ENCODE measurements at regions not wholly inside any gene's neighbourhood (a gene's known extent, or its start where the extent isn't known, plus 50 kb on each side); places are given as distances from the start of the nearest gene placed in this dataset.
A peak's percentile ranks its signal among the peaks of the same experiment; 100 is the strongest.

DNA sequence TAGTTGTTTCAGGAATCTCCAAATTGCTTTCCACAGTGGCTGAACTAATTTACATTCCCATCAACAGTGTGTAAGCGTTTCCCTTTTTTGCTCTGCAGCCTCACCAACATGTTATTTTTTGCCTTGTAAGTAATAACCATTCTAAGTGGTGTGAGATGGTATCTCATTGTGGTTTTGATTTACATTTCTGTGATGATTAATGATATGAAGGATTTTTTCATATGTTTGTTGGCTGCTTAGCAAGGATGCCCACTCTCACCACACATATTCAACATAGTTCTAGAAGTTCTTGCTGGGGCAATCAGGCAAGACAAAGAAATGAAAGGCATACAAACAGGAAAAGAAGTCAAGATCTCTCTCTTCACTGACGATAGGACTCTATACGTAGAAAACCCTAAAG is 472.4 kb downstream of the ZNF674 start:
- H3K4me1 ChIP-seq: no peaks in the 10 kb centered on the region
- no peaks in the 10 kb centered on the region for H3K36me3 ChIP-seq
- ATAC-seq (ENCODE audit: low FRiP score in 2 of 2) (no peak), DNase-seq (no peak)
- TF ChIP-seq POLR2AphosphoS5 (IDR thresholded peaks at IDR 0.05) (no peak), POLR2A (IDR thresholded peaks at IDR 0.05) (no peak), EP300 (IDR thresholded peaks at IDR 0.05) (no peak)
- TF ChIP-seq, protein P1, sequence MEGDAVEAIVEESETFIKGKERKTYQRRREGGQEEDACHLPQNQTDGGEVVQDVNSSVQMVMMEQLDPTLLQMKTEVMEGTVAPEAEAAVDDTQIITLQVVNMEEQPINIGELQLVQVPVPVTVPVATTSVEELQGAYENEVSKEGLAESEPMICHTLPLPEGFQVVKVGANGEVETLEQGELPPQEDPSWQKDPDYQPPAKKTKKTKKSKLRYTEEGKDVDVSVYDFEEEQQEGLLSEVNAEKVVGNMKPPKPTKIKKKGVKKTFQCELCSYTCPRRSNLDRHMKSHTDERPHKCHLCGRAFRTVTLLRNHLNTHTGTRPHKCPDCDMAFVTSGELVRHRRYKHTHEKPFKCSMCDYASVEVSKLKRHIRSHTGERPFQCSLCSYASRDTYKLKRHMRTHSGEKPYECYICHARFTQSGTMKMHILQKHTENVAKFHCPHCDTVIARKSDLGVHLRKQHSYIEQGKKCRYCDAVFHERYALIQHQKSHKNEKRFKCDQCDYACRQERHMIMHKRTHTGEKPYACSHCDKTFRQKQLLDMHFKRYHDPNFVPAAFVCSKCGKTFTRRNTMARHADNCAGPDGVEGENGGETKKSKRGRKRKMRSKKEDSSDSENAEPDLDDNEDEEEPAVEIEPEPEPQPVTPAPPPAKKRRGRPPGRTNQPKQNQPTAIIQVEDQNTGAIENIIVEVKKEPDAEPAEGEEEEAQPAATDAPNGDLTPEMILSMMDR (IDR thresholded peaks at IDR 0.05): no peak
- WGBS, 2 donors: 63 to 75% methylated on average over 3 of the region's 3 CpGs
- no peak overlapping the region for H3K27ac ChIP-seq
- H3K9me3 ChIP-seq: no peaks in the 10 kb centered on the region
- no peak overlapping the region for H3K4me3 ChIP-seq
- H3K27me3 ChIP-seq: no peaks in the 10 kb centered on the region

- Histone ChIP-seq H3K4me3 (no peak overlapping the region), H3K36me3 (no peaks in the 10 kb centered on the region), H3K4me1 (no peaks in the 10 kb centered on the region), H3K9me3 (no peaks in the 10 kb centered on the region), H3K27me3 (no peaks in the 10 kb centered on the region), H3K27ac (no peak overlapping the region)
- DNase-seq (no peak), ATAC-seq (ENCODE audit: low FRiP score in 2 of 2) (no peak)
- 74% methylated on average over 2 of the region's 2 CpGs for WGBS, 2 donors
- no peak for TF ChIP-seq EP300 (IDR thresholded peaks at IDR 0.05)
These were observed 472.8 kb downstream of the ZNF674 start for GRCh38 chrX:46072372-46072771.

DNA sequence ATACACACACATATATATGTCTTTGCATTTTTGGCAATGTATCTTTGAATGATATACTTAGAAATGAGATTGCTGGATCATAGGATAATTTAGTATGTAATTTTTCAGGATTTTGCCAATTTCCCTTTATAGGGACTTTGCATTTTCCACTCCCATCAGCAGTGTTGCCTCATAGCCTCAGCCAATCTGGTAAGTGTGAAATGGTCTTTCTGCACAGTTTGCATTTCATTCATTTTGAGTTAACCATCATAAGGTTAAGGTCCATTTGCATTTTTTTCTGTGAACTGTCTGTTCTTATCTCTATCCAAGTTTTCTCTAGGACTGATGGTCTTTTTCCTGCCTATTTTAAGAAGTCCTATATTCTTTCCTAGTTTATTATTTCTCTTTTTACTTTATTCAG is 474.8 kb downstream of the ZNF674 start:
- ATAC-seq (ENCODE audit: low FRiP score in 2 of 2) (no peak), DNase-seq (no peak)
- no peak for TF ChIP-seq EP300 (IDR thresholded peaks at IDR 0.05)
- TF ChIP-seq POLR2AphosphoS5 (IDR thresholded peaks at IDR 0.05): no peak
- no peak for TF ChIP-seq POLR2A (IDR thresholded peaks at IDR 0.05)
- TF ChIP-seq, protein P1 (IDR thresholded peaks at IDR 0.05): no peak
- Histone ChIP-seq H3K4me1 (no peaks in the 10 kb centered on the region), H3K36me3 (no peaks in the 10 kb centered on the region), H3K4me3 (no peak overlapping the region), H3K27ac (no peak overlapping the region), H3K27me3 (no peaks in the 10 kb centered on the region), H3K9me3 (no peaks in the 10 kb centered on the region)

GRCh38 chrX:46059316-46059715 is 485.9 kb downstream of the ZNF674 start:
- 88% methylated on average over 5 to 17 of the region's 17 CpGs for WGBS, 2 donors
- Histone ChIP-seq H3K27me3 (no peaks in the 10 kb centered on the region), H3K9me3 (no peaks in the 10 kb centered on the region), H3K4me3 (no peak overlapping the region), H3K36me3 (no peaks in the 10 kb centered on the region), H3K27ac (no peak overlapping the region), H3K4me1 (no peaks in the 10 kb centered on the region)
- TF ChIP-seq, protein P1 (IDR thresholded peaks at IDR 0.05): no peak
- TF ChIP-seq POLR2A (IDR thresholded peaks at IDR 0.05): no peak
- TF ChIP-seq EP300 (IDR thresholded peaks at IDR 0.05): no peak
- no peak for TF ChIP-seq POLR2AphosphoS5 (IDR thresholded peaks at IDR 0.05)
- DNase-seq: peak in 1 of 2 donors; percentile 1
- ATAC-seq (ENCODE audit: low FRiP score in 2 of 2): no peak

DNA sequence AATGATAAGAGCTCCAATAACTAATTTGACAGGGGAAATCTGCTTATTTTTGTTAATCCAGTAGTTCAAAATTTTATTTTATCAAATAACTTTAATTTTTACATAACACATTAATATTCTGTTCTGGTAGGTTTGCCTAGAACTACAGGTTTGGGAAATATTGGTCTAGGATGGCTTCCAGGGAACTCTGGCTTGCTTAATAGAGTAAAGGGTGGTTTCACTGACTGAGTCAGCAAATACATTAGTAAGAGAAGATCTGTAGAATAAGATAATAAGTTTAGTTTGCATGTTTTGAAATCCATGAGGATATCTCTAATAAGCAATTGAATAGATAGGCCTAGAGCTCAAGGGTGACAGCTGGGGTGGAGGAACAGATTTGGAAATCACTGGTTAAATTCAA is 500.7 kb downstream of the ZNF674 start:
- ATAC-seq (ENCODE audit: low FRiP score in 2 of 2) (no peak), DNase-seq (no peak)
- no peaks in the 10 kb centered on the region for H3K27me3 ChIP-seq
- no peak overlapping the region for H3K4me3 ChIP-seq
- no peaks in the 10 kb centered on the region for H3K36me3 ChIP-seq
- H3K9me3 ChIP-seq: peaks cover 0 to 14% (median 3%) of the 10 kb centered on the region in 4 donors
- H3K27ac ChIP-seq: no peak overlapping the region
- TF ChIP-seq, protein P1 (IDR thresholded peaks at IDR 0.05): no peak
- TF ChIP-seq EP300 (IDR thresholded peaks at IDR 0.05) (no peak), POLR2A (IDR thresholded peaks at IDR 0.05) (no peak), POLR2AphosphoS5 (IDR thresholded peaks at IDR 0.05) (no peak)
- no peaks in the 10 kb centered on the region for H3K4me1 ChIP-seq
